ENCODE measurements at regions not wholly inside any gene's neighbourhood (a gene's known extent, or its start where the extent isn't known, plus 50 kb on each side); places are given as distances from the start of the nearest gene placed in this dataset.

- Histone ChIP-seq H3K4me2 (ENCODE audit: low read length) (no peak overlapping the region), H3K4me1 (ENCODE audit: insufficient read depth, low read length) (no peaks in the 10 kb centered on the region), H3K27ac (ENCODE audit: low read depth, low read length) (no peak overlapping the region), H3K36me3 (ENCODE audit: insufficient read depth, low read length) (no peaks in the 10 kb centered on the region), H3K79me2 (ENCODE audit: insufficient read depth, low read length) (no peaks in the 10 kb centered on the region), H3K27me3 (ENCODE audit: insufficient read depth, low read length) (no peaks in the 10 kb centered on the region), H3K4me3 (ENCODE audit: insufficient read depth, low read depth, low read length) (no peak overlapping the region), H2AFZ (ENCODE audit: low read depth, low read length) (no peak overlapping the region), H4K20me1 (ENCODE audit: insufficient read depth, low read length) (no peaks in the 10 kb centered on the region), H3K9ac (ENCODE audit: low read length) (no peak overlapping the region), H3K9me3 (ENCODE audit: insufficient read depth, low read depth, low read length) (no peaks in the 10 kb centered on the region)
- H3K27me3 Mint-ChIP-seq (ENCODE audit: low read depth, unreplicated experiment): no peaks in the 10 kb centered on the region
- H3K9me3 Mint-ChIP-seq (ENCODE audit: unreplicated experiment): no peaks in the 10 kb centered on the region
- no peaks in the 10 kb centered on the region for H3K36me3 Mint-ChIP-seq (ENCODE audit: low read depth, unreplicated experiment)
- no peak overlapping the region for H3K4me3 Mint-ChIP-seq (ENCODE audit: unreplicated experiment)
- DNase-seq (ENCODE audit: low read depth): no peak
- no peak for TF ChIP-seq CTCF (IDR thresholded peaks at IDR 0.05; ENCODE audit: insufficient read depth, low read depth, low read length)
- no peak for TF ChIP-seq EZH2 (IDR thresholded peaks at IDR 0.05; ENCODE audit: insufficient read depth, low read length)
- no peak overlapping the region for H3K27ac Mint-ChIP-seq (ENCODE audit: unreplicated experiment)
- no peak for FAIRE-seq
- H3K4me1 Mint-ChIP-seq (ENCODE audit: low read depth, unreplicated experiment): no peaks in the 10 kb centered on the region
Observed at GRCh38 chr4:27763830-27764525, 903.3 kb downstream of the STIM2 start.

DNA sequence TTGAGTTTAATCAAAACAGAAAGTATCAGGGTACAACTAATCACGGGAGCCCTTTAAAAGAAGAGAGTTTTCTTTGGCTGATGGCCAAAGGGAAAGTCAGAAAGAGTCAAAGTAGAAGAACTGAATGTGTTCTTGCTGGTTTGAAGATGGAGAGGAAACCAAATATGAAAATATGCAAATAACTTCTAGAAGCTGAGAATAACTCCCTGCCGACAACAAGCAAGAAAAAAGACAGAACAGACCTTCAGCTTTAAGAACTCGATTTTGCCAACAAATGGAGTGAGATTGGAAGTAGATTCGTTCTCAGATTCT lies 903.8 kb downstream of the STIM2 start:
- H3K27me3 Mint-ChIP-seq (ENCODE audit: low read depth, unreplicated experiment): no peaks in the 10 kb centered on the region
- H2AFZ ChIP-seq (ENCODE audit: low read depth, low read length): no peak overlapping the region
- H3K9me3 Mint-ChIP-seq (ENCODE audit: unreplicated experiment): no peaks in the 10 kb centered on the region
- H3K9me3 ChIP-seq (ENCODE audit: insufficient read depth, low read depth, low read length): no peaks in the 10 kb centered on the region
- no peaks in the 10 kb centered on the region for H3K27me3 ChIP-seq (ENCODE audit: insufficient read depth, low read length)
- no peak overlapping the region for H3K27ac Mint-ChIP-seq (ENCODE audit: unreplicated experiment)
- no peak overlapping the region for H3K4me3 Mint-ChIP-seq (ENCODE audit: unreplicated experiment)
- no peak for DNase-seq (ENCODE audit: low read depth)
- no peaks in the 10 kb centered on the region for H3K4me1 ChIP-seq (ENCODE audit: insufficient read depth, low read length)
- FAIRE-seq: no peak
- no peak for TF ChIP-seq EZH2 (IDR thresholded peaks at IDR 0.05; ENCODE audit: insufficient read depth, low read length)
- no peak for TF ChIP-seq CTCF (IDR thresholded peaks at IDR 0.05; ENCODE audit: insufficient read depth, low read depth, low read length)
- no peak overlapping the region for H3K27ac ChIP-seq (ENCODE audit: low read depth, low read length)
- H3K36me3 Mint-ChIP-seq (ENCODE audit: low read depth, unreplicated experiment): no peaks in the 10 kb centered on the region
- no peaks in the 10 kb centered on the region for H4K20me1 ChIP-seq (ENCODE audit: insufficient read depth, low read length)
- no peak overlapping the region for H3K4me3 ChIP-seq (ENCODE audit: insufficient read depth, low read depth, low read length)
- no peaks in the 10 kb centered on the region for H3K36me3 ChIP-seq (ENCODE audit: insufficient read depth, low read length)
- no peak overlapping the region for H3K9ac ChIP-seq (ENCODE audit: low read length)
- no peaks in the 10 kb centered on the region for H3K4me1 Mint-ChIP-seq (ENCODE audit: low read depth, unreplicated experiment)
- H3K4me2 ChIP-seq (ENCODE audit: low read length): no peak overlapping the region
- H3K79me2 ChIP-seq (ENCODE audit: insufficient read depth, low read length): no peaks in the 10 kb centered on the region

GRCh38 chr4:27770895-27771294 lies 910.3 kb downstream of the STIM2 start:
- Mint-ChIP-seq H3K4me3 (ENCODE audit: unreplicated experiment) (no peak overlapping the region), H3K27me3 (ENCODE audit: low read depth, unreplicated experiment) (no peaks in the 10 kb centered on the region), H3K27ac (ENCODE audit: unreplicated experiment) (no peak overlapping the region), H3K36me3 (ENCODE audit: low read depth, unreplicated experiment) (no peaks in the 10 kb centered on the region), H3K4me1 (ENCODE audit: low read depth, unreplicated experiment) (no peaks in the 10 kb centered on the region), H3K9me3 (ENCODE audit: unreplicated experiment) (no peaks in the 10 kb centered on the region)
- no peak overlapping the region for H3K4me2 ChIP-seq (ENCODE audit: low read length)
- no peak overlapping the region for H3K27ac ChIP-seq (ENCODE audit: low read depth, low read length)
- no peak overlapping the region for H3K9ac ChIP-seq (ENCODE audit: low read length)
- no peak for FAIRE-seq
- no peaks in the 10 kb centered on the region for H3K36me3 ChIP-seq (ENCODE audit: insufficient read depth, low read length)
- no peak overlapping the region for H2AFZ ChIP-seq (ENCODE audit: low read depth, low read length)
- no peaks in the 10 kb centered on the region for H3K79me2 ChIP-seq (ENCODE audit: insufficient read depth, low read length)
- TF ChIP-seq EZH2 (IDR thresholded peaks at IDR 0.05; ENCODE audit: insufficient read depth, low read length) (no peak), CTCF (IDR thresholded peaks at IDR 0.05; ENCODE audit: insufficient read depth, low read depth, low read length) (no peak)
- no peak overlapping the region for H3K4me3 ChIP-seq (ENCODE audit: insufficient read depth, low read depth, low read length)
- H4K20me1 ChIP-seq (ENCODE audit: insufficient read depth, low read length): no peaks in the 10 kb centered on the region
- no peaks in the 10 kb centered on the region for H3K27me3 ChIP-seq (ENCODE audit: insufficient read depth, low read length)
- no peak for DNase-seq (ENCODE audit: low read depth)
- H3K9me3 ChIP-seq (ENCODE audit: insufficient read depth, low read depth, low read length): no peaks in the 10 kb centered on the region
- H3K4me1 ChIP-seq (ENCODE audit: insufficient read depth, low read length): no peaks in the 10 kb centered on the region

Measured in astrocyte (in vitro differentiated cells and primary cell).